ENCODE measurements at regions not wholly inside any gene's neighbourhood (a gene's known extent, or its start where the extent isn't known, plus 50 kb on each side); places are given as distances from the start of the nearest gene placed in this dataset.

DNA sequence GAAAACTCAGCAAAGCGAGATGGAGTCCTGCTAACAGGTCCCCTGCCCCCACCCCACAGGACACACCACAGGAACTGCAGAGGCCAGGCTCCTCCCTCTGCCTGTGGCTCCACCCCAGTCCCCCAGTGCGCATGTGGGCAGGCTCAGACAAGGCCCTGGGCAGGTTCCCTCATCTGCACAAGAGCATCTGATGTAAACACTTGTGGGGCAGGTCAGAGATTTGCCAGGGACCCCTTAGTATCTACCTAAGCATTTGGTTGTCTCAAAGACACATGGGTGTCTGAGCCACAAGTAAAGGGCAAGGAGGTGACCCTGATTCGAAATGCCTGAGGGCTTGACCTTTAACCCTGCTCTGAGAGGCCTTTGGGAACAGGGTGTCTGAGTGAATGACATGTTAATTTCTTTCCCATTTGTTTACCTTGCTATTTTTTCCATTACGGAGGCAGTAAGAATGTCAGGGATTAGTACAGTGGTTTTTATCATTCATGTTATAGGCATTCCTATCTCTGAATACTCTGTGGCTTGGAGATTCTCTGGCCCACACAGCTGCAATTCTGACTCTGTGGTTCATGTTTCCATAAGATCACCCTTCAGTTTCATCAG lies 85.3 kb downstream of the ZNF518B start:
- DNase-seq (no peak), ATAC-seq (no peak)
- no peak overlapping the region for H3K4me3 ChIP-seq
- no peaks in the 10 kb centered on the region for H3K27me3 ChIP-seq (ENCODE audit: low read depth)
- no peak overlapping the region for H3K27ac ChIP-seq
- H3K9me3 ChIP-seq, result no peaks in the 10 kb centered on the region
- no peaks in the 10 kb centered on the region for H3K4me1 ChIP-seq
- no peaks in the 10 kb centered on the region for H3K36me3 ChIP-seq
- TF ChIP-seq, protein P1, sequence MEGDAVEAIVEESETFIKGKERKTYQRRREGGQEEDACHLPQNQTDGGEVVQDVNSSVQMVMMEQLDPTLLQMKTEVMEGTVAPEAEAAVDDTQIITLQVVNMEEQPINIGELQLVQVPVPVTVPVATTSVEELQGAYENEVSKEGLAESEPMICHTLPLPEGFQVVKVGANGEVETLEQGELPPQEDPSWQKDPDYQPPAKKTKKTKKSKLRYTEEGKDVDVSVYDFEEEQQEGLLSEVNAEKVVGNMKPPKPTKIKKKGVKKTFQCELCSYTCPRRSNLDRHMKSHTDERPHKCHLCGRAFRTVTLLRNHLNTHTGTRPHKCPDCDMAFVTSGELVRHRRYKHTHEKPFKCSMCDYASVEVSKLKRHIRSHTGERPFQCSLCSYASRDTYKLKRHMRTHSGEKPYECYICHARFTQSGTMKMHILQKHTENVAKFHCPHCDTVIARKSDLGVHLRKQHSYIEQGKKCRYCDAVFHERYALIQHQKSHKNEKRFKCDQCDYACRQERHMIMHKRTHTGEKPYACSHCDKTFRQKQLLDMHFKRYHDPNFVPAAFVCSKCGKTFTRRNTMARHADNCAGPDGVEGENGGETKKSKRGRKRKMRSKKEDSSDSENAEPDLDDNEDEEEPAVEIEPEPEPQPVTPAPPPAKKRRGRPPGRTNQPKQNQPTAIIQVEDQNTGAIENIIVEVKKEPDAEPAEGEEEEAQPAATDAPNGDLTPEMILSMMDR (IDR thresholded peaks at IDR 0.05), result no peak
- intact Hi-C loops (cut with DNase I), result no loop called here

DNA sequence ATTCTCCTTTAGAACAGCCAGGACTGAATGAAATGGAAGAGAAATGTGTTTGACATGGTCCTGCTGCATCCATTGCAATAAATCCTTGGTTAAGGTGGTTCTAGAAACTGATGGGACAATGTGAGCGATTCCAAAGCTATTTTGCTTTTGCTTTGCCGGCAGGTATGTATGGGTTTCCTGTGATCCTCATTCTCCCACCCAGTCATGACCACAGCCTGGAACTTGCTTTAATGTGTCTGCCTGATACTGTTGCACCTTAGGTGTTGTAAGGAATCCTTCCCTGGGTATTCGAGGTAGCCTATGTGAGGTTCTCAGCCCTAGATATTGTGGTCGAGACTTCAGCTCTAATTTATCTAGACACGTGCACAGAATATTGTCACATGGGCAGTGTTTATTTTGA lies 86.1 kb downstream of the ZNF518B start:
- TF ChIP-seq, protein P1 (IDR thresholded peaks at IDR 0.05), result no peak

DNA sequence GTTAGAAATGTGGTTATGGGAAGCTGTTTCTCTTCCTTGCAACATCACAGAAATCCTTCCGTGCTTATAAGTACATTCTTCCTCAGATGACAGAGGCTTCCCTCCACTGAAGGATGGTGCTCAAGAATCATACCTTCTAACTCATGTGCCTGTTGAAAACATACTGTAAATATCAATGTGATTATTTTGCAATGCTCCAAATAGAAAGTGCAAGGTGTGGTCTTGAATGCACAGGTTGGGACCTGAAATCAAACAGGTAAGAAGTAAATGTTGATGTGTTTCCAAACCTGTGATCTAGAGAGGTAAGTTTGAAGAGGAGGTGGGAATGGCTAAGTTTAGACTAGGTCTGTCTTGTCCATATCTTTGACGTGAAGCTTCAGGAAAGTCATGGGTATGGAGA lies 87.7 kb downstream of the ZNF518B start:
- intact Hi-C loops (cut with DNase I), result no loop called here
- H3K27ac ChIP-seq, result no peak overlapping the region
- H3K36me3 ChIP-seq, result no peaks in the 10 kb centered on the region
- H3K27me3 ChIP-seq (ENCODE audit: low read depth), result no peaks in the 10 kb centered on the region
- no peaks in the 10 kb centered on the region for H3K9me3 ChIP-seq
- TF ChIP-seq, protein P1 (IDR thresholded peaks at IDR 0.05), result no peak
- H3K4me3 ChIP-seq, result no peak overlapping the region
- DNase-seq, result no peak
- no peaks in the 10 kb centered on the region for H3K4me1 ChIP-seq
- no peak for ATAC-seq

More for the DNA sequence above, 86.1 kb downstream of the ZNF518B start:
- Histone ChIP-seq H3K36me3 (no peaks in the 10 kb centered on the region), H3K27ac (no peak overlapping the region), H3K9me3 (no peaks in the 10 kb centered on the region), H3K4me1 (no peaks in the 10 kb centered on the region), H3K27me3 (ENCODE audit: low read depth) (no peaks in the 10 kb centered on the region), H3K4me3 (no peak overlapping the region)
- ATAC-seq (no peak), DNase-seq (no peak)
- intact Hi-C loops (cut with DNase I), result no loop called here

DNA sequence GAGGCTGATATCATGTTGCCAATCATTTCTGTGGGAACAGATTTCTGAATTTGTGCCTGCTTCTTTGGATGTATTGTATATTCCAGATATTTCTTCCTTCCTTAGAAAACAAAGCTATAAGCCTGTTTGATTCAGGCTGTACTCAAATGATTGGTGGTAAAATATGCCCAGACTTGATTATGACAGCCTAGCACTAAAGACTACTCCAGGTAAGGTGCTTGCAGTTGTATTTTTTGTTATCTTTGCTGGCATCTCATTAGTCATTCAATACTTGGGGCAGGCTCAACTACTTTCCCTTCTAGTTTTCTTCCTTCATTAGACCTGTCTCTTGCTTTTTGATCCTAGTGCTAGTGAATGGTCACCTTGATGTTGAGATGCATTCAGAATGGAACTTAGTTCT lies 90.6 kb downstream of the ZNF518B start:
- DNase-seq (no peak), ATAC-seq (no peak)
- Histone ChIP-seq H3K27me3 (ENCODE audit: low read depth) (no peaks in the 10 kb centered on the region), H3K4me1 (no peaks in the 10 kb centered on the region), H3K9me3 (no peaks in the 10 kb centered on the region), H3K36me3 (no peaks in the 10 kb centered on the region), H3K4me3 (no peak overlapping the region), H3K27ac (no peak overlapping the region)
- intact Hi-C loops (cut with DNase I), result no loop called here
- TF ChIP-seq, protein P1 (IDR thresholded peaks at IDR 0.05), result no peak

DNA sequence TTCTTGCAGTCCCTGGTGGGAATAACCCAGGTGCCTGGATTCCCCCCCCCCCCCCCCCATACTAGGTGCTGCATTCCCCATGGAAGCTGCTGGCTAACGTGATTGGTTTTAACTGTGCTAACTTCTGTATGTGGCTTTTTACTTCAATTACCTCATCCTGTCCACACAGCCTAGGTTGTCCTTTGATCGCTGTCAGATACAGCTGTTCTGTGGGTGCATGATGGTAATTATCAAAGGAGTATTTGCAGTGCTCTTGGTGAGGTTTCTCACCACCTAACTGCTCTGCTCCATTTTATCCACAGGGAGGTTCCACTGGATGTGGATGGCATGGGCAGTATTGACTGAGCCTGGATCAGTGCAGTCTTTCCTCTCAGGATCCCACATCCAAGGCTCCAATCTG lies 93.0 kb downstream of the ZNF518B start:
- Histone ChIP-seq H3K27ac (no peak overlapping the region), H3K36me3 (no peaks in the 10 kb centered on the region), H3K9me3 (no peaks in the 10 kb centered on the region), H3K4me3 (no peak overlapping the region), H3K4me1 (no peaks in the 10 kb centered on the region), H3K27me3 (ENCODE audit: low read depth) (no peaks in the 10 kb centered on the region)
- DNase-seq (no peak), ATAC-seq (no peak)
- intact Hi-C loops (cut with DNase I), result no loop called here
- TF ChIP-seq, protein P1 (IDR thresholded peaks at IDR 0.05), result no peak

Data from lower lobe of right lung (tissue), 2 donors.